Activated CD4-positive, alpha-beta T cell treated with anti-CD3 and anti-CD28 coated beads, Interleukin-2, amount 10 ng/mL, durations not matched to agents 24 days and 14 days (primary cell): ENCODE measurements at regions not wholly inside any gene's neighbourhood (a gene's known extent, or its start where the extent isn't known, plus 50 kb on each side); places are given as distances from the start of the nearest gene placed in this dataset.

Source experiments
- DNase-seq: peaks from one replicate; pipeline ENCODE4 v3.0.0; 2022
- H3K27ac Mint-ChIP-seq: one replicate; pipeline ENCODE4 v1.8.0; 2022; ENCODE audit warnings: mild to moderate bottlenecking, mixed read lengths
- H3K27me3 Mint-ChIP-seq: one replicate; pipeline ENCODE4 v1.8.0; 2022; ENCODE audit warnings: mixed read lengths
- H3K36me3 Mint-ChIP-seq: one replicate; pipeline ENCODE4 v1.8.0; 2022; ENCODE audit warnings: low read depth, mild to moderate bottlenecking, mixed read lengths
- H3K4me1 Mint-ChIP-seq: one replicate; pipeline ENCODE4 v1.8.0; 2021; ENCODE audit warnings: mixed read lengths
- H3K4me3 Mint-ChIP-seq: one replicate; pipeline ENCODE4 v1.8.0; 2022; ENCODE audit warnings: mild to moderate bottlenecking, moderate library complexity, mixed read lengths
- H3K9me3 Mint-ChIP-seq: one replicate; pipeline ENCODE4 v1.8.0; 2021; ENCODE audit warnings: mixed read lengths
- intact Hi-C: fragments of 100-400 bp; cut with micrococcal nuclease; formaldehyde crosslinking; loops from one replicate; pipeline ENCODE4 v1.15.1; 2023

DNA sequence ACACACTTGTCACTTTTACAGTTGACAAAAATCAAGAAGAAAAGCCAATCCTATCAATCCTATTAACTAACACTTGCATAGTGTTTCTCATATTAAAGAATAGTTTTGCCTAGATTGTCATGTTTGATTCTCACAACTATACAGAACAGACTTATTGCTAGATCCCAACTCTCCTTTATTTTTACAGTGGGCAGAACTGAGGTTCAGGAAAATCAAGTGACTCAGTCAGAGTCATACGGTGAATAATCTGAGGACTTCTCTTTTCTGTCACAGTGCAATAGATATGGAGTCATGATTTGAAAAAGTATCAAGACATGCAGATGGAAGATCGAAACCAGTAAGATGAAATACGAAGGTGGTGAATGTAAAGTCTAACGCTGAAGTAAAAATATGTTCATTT, 195.1 kb upstream of the CITED2 start:
- peaks cover 10% of the 10 kb centered on the region for H3K9me3 Mint-ChIP-seq
- DNase-seq = no peak
- peaks cover 3% of the 10 kb centered on the region for H3K4me1 Mint-ChIP-seq
- H3K36me3 Mint-ChIP-seq = no peaks in the 10 kb centered on the region
- H3K4me3 Mint-ChIP-seq = no peak overlapping the region
- H3K27me3 Mint-ChIP-seq = no peaks in the 10 kb centered on the region
- intact Hi-C loops = no loop called here
- H3K27ac Mint-ChIP-seq = no peak overlapping the region

GRCh38 chr6:139568956-139569538, 194.6 kb upstream of the CITED2 start:
- Mint-ChIP-seq H3K36me3 (no peaks in the 10 kb centered on the region), H3K27me3 (no peaks in the 10 kb centered on the region), H3K27ac (no peak overlapping the region), H3K9me3 (peaks cover 7% of the 10 kb centered on the region), H3K4me3 (no peak overlapping the region), H3K4me1 (peaks cover 3% of the 10 kb centered on the region)
- intact Hi-C loops = no loop called here
- DNase-seq = no peak

GRCh38 chr6:139568151-139568955, 193.9 kb upstream of the CITED2 start:
- no peaks in the 10 kb centered on the region for H3K36me3 Mint-ChIP-seq
- no peak overlapping the region for H3K27ac Mint-ChIP-seq
- intact Hi-C loops = no loop called here
- no peaks in the 10 kb centered on the region for H3K9me3 Mint-ChIP-seq
- peaks cover 3% of the 10 kb centered on the region for H3K4me1 Mint-ChIP-seq
- DNase-seq = no peak
- H3K27me3 Mint-ChIP-seq = no peaks in the 10 kb centered on the region
- no peak overlapping the region for H3K4me3 Mint-ChIP-seq

GRCh38 chr6:139567095-139567494, 192.6 kb upstream of the CITED2 start:
- H3K27ac Mint-ChIP-seq = peak overlapping the region; percentile 19
- H3K4me3 Mint-ChIP-seq = no peak overlapping the region
- intact Hi-C loops = no loop called here
- H3K9me3 Mint-ChIP-seq = no peaks in the 10 kb centered on the region
- peaks cover 3% of the 10 kb centered on the region for H3K4me1 Mint-ChIP-seq
- no peak for DNase-seq
- H3K27me3 Mint-ChIP-seq = no peaks in the 10 kb centered on the region
- H3K36me3 Mint-ChIP-seq = no peaks in the 10 kb centered on the region

GRCh38 chr6:139565591-139565990, 191.1 kb upstream of the CITED2 start:
- Mint-ChIP-seq H3K27ac (no peak overlapping the region), H3K9me3 (peaks cover 6% of the 10 kb centered on the region), H3K36me3 (peaks cover 4% of the 10 kb centered on the region), H3K27me3 (no peaks in the 10 kb centered on the region), H3K4me3 (no peak overlapping the region), H3K4me1 (peaks cover 3% of the 10 kb centered on the region)
- no peak for DNase-seq
- intact Hi-C loops = no loop called here

DNA sequence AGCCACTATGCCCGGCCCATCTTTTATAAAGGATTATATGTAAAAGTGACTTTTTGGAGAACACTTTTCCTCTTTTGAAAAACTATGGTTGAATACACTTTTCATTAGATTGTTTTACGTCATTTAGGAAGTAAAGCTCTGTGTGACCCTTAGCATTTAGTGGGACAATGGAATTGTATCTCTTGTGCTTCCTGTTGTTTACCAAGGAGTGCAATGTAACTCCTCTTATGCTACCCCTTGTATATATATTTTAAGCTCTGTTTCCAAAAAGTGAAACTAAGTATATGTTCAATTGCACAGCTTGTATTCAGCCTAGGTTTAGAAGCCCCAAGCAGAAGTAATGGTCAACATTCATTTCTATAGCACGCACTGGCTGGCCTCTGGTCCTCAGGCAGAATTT, 183.1 kb upstream of the CITED2 start:
- Mint-ChIP-seq H3K27ac (no peak overlapping the region), H3K27me3 (no peaks in the 10 kb centered on the region), H3K4me1 (no peaks in the 10 kb centered on the region), H3K36me3 (peaks cover 4% of the 10 kb centered on the region), H3K9me3 (peaks cover 11% of the 10 kb centered on the region), H3K4me3 (no peak overlapping the region)
- DNase-seq = no peak
- intact Hi-C loops = no loop called here

DNA sequence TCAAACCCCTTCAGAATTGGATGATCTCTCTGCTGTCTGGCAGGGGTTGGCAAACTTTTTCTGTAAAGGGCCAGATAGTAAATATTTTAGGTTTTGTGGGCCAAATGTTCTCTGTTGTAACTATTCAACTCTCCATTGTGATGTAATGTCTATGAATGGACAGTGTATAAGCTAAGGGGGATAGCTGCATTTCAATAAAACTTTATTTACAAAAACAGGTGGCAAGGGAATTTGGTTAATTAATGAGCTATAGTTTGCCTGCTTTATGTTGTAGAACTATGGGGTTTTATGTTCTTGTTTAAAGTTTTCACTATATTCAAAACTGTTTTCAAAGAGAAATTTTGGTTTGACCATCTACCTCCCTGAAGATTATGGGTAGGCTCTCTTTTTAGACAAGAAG, 182.1 kb upstream of the CITED2 start:
- Mint-ChIP-seq H3K9me3 (peaks cover 11% of the 10 kb centered on the region), H3K27ac (no peak overlapping the region), H3K4me3 (no peak overlapping the region), H3K36me3 (peaks cover 4% of the 10 kb centered on the region), H3K27me3 (peaks cover 2% of the 10 kb centered on the region), H3K4me1 (no peaks in the 10 kb centered on the region)
- intact Hi-C loops = no loop called here
- DNase-seq = no peak

DNA sequence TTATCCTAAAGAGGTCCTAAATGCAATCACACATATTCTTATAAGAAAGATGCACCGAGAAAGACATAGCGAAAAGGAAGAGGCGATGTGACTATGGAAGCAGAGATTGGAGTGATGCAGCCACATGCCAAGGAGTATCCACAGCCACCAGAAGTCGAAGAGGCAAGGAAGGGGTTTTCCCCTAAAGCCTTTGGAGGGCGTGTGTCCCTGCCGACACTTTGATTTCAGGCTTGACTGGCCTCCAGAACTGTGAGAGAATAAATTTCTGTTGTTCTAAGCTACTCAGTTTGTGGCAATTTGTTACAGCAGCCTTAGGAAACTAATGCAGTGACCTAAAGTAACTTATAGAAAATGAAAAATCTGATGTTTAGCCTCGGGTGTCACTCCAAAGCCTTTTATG, 179.5 kb upstream of the CITED2 start:
- H3K9me3 Mint-ChIP-seq = peaks cover 7% of the 10 kb centered on the region
- DNase-seq = no peak
- no peaks in the 10 kb centered on the region for H3K4me1 Mint-ChIP-seq
- H3K4me3 Mint-ChIP-seq = no peak overlapping the region
- H3K27me3 Mint-ChIP-seq = peaks cover 11% of the 10 kb centered on the region
- H3K27ac Mint-ChIP-seq = no peak overlapping the region
- intact Hi-C loops = no loop called here
- H3K36me3 Mint-ChIP-seq = no peaks in the 10 kb centered on the region

- no peak overlapping the region for H3K4me3 Mint-ChIP-seq
- H3K4me1 Mint-ChIP-seq = peaks cover 3% of the 10 kb centered on the region
- H3K27ac Mint-ChIP-seq = no peak overlapping the region
- H3K9me3 Mint-ChIP-seq = peaks cover 7% of the 10 kb centered on the region
- H3K36me3 Mint-ChIP-seq = no peaks in the 10 kb centered on the region
- peaks cover 11% of the 10 kb centered on the region for H3K27me3 Mint-ChIP-seq
- no peak for DNase-seq
- intact Hi-C loops = no loop called here
These were observed 176.9 kb upstream of the CITED2 start for GRCh38 chr6:139551376-139551775.

DNA sequence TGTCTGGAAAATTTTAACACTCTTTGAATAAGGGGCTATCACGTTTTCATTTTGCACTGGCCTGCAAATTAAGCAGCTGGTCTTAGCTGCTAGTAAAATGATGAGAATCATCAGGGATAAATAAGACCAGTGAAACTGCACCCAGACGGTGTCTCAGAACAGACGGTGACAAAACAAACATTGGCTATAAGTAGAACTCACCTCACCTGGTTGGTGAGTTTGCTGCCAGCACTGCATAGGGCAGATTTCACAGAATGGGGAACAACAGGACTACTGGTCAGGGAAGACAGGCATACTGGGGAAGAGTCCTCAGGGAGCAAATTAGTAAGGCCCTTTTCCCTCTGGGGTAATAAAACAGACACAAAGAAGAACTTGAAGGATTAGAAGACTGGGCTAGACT, 175.9 kb upstream of the CITED2 start:
- intact Hi-C loops = no loop called here
- Mint-ChIP-seq H3K27ac (no peak overlapping the region), H3K36me3 (no peaks in the 10 kb centered on the region), H3K4me3 (no peak overlapping the region), H3K27me3 (peaks cover 11% of the 10 kb centered on the region), H3K9me3 (peaks cover 7% of the 10 kb centered on the region), H3K4me1 (peaks cover 10% of the 10 kb centered on the region)
- no peak for DNase-seq

- no peak for DNase-seq
- H3K4me3 Mint-ChIP-seq = no peak overlapping the region
- intact Hi-C loops = no loop called here
These were observed 175.2 kb upstream of the CITED2 start for GRCh38 chr6:139549561-139550070.

GRCh38 chr6:139547804-139548203, 173.4 kb upstream of the CITED2 start:
- peaks cover 11% of the 10 kb centered on the region for H3K27me3 Mint-ChIP-seq
- H3K27ac Mint-ChIP-seq = no peak overlapping the region
- H3K36me3 Mint-ChIP-seq = no peaks in the 10 kb centered on the region
- H3K9me3 Mint-ChIP-seq = peaks cover 14% of the 10 kb centered on the region
- intact Hi-C loops = no loop called here
- H3K4me1 Mint-ChIP-seq = peaks cover 24% of the 10 kb centered on the region
- DNase-seq = no peak
- H3K4me3 Mint-ChIP-seq = no peak overlapping the region

More at GRCh38 chr6:139549561-139550070, 175.2 kb upstream of the CITED2 start:
- H3K36me3 Mint-ChIP-seq = no peaks in the 10 kb centered on the region
- H3K4me1 Mint-ChIP-seq = peaks cover 17% of the 10 kb centered on the region
- peaks cover 11% of the 10 kb centered on the region for H3K27me3 Mint-ChIP-seq
- peaks cover 7% of the 10 kb centered on the region for H3K9me3 Mint-ChIP-seq
- no peak overlapping the region for H3K27ac Mint-ChIP-seq

- Mint-ChIP-seq H3K4me3 (no peak overlapping the region), H3K27ac (no peak overlapping the region)
These were observed 172.8 kb upstream of the CITED2 start for GRCh38 chr6:139547122-139547776.

GRCh38 chr6:139546106-139546472, 171.6 kb upstream of the CITED2 start:
- Mint-ChIP-seq H3K27me3 (peaks cover 7% of the 10 kb centered on the region), H3K27ac (no peak overlapping the region), H3K4me3 (no peak overlapping the region), H3K36me3 (peaks cover 1% of the 10 kb centered on the region), H3K9me3 (peaks cover 18% of the 10 kb centered on the region), H3K4me1 (peaks cover 27% of the 10 kb centered on the region)
- intact Hi-C loops = no loop called here
- DNase-seq = no peak

More at GRCh38 chr6:139547122-139547776, 172.8 kb upstream of the CITED2 start:
- intact Hi-C loops = no loop called here
- H3K27me3 Mint-ChIP-seq = peaks cover 11% of the 10 kb centered on the region
- no peak for DNase-seq
- H3K36me3 Mint-ChIP-seq = peaks cover 1% of the 10 kb centered on the region
- peaks cover 25% of the 10 kb centered on the region for H3K4me1 Mint-ChIP-seq
- peaks cover 16% of the 10 kb centered on the region for H3K9me3 Mint-ChIP-seq
